CD14-positive monocyte (primary cell): ENCODE measurements at regions not wholly inside any gene's neighbourhood (a gene's known extent, or its start where the extent isn't known, plus 50 kb on each side); places are given as distances from the start of the nearest gene placed in this dataset.

Experiments
- DNase-seq, 3 donors: peaks; one replicate each; pipeline ENCODE4 v3.0.0-alpha.2; 2011 to 2022
- H2AFZ ChIP-seq: 2 replicates; pipeline ENCODE4 v1.6.0; 2012; ENCODE audit warnings: mild to moderate bottlenecking, low read depth, low read length, inconsistent platforms; ENCODE audit not compliant: insufficient read depth, poor library complexity, severe bottlenecking
- H3K27ac ChIP-seq, 2 donors: 1 replicate in 1 of 2; 2 replicates in 1 of 2; pipeline ENCODE4 v1.5.1; 2012 to 2013; ENCODE audit warnings: low read length in 2 of 2, control low read depth in 1 of 2, inconsistent platforms in 1 of 2, low read depth in 1 of 2, mild to moderate bottlenecking in 1 of 2
- H3K27me3 ChIP-seq, 2 donors: one replicate each; pipeline versions ENCODE4 v1.6.0 to v1.6.1; 2011 to 2013; ENCODE audit warnings: low read length in 2 of 2; ENCODE audit not compliant: control insufficient read depth in 2 of 2, insufficient read depth in 2 of 2
- H3K36me3 ChIP-seq, 2 donors: replicated peaks in 1 of 2; 1 replicate in 1 of 2; 2 replicates in 1 of 2; pipeline versions ENCODE4 v1.5.1 to v1.6.1; 2012 to 2013; ENCODE audit warnings: low read length in 2 of 2, control low read depth in 1 of 2, inconsistent platforms in 1 of 2, mild to moderate bottlenecking in 1 of 2; ENCODE audit not compliant: insufficient read depth in 2 of 2, control insufficient read depth in 1 of 2
- H3K4me1 ChIP-seq, 2 donors: 1 replicate in 1 of 2; 2 replicates in 1 of 2; pipeline versions ENCODE4 v1.5.1 to v1.6.1; 2012 to 2013; ENCODE audit warnings: low read length in 2 of 2, control low read depth in 1 of 2, inconsistent platforms in 1 of 2, mild to moderate bottlenecking in 1 of 2, moderate library complexity in 1 of 2; ENCODE audit not compliant: insufficient read depth in 2 of 2, control insufficient read depth in 1 of 2
- H3K4me2 ChIP-seq: replicated peaks from 2 replicates; pipeline ENCODE3; 2012; ENCODE audit warnings: low read length, moderate library complexity, mild to moderate bottlenecking; ENCODE audit not compliant: poor library complexity, severe bottlenecking; ENCODE audit errors: extremely low read depth
- H3K4me3 ChIP-seq, 3 experiments: fragments of 200-600 bp in 1 of 3; sonication (generic) in 1 of 3; replicated peaks in 1 of 3; 1 replicate in 2 of 3; 2 replicates in 1 of 3; pipeline ENCODE4 v1.5.1; 2011 to 2013; ENCODE audit warnings: low read length in 3 of 3, mild to moderate bottlenecking in 3 of 3, control low read depth in 2 of 3, low read depth in 2 of 3, inconsistent platforms in 1 of 3, moderate library complexity in 1 of 3
- H3K79me2 ChIP-seq: 2 replicates; pipeline ENCODE4 v1.6.0; 2012; ENCODE audit warnings: mild to moderate bottlenecking, control low read depth, inconsistent platforms, low read length, moderate library complexity; ENCODE audit not compliant: insufficient read depth
- H3K9ac ChIP-seq: 2 replicates; pipeline ENCODE4 v1.6.0; 2017; ENCODE audit warnings: low read length, mild to moderate bottlenecking; ENCODE audit not compliant: insufficient read depth, poor library complexity, severe bottlenecking
- H3K9me3 ChIP-seq, 2 donors: replicated peaks in 1 of 2; 1 replicate in 1 of 2; 2 replicates in 1 of 2; pipeline versions ENCODE4 v1.5.1 to v1.6.1; 2012 to 2013; ENCODE audit warnings: low read length in 2 of 2, control low read depth in 1 of 2; ENCODE audit not compliant: control insufficient read depth in 1 of 2, insufficient read depth in 1 of 2
- H4K20me1 ChIP-seq: 2 replicates; pipeline ENCODE4 v1.6.0; 2012; ENCODE audit warnings: mild to moderate bottlenecking, low read length, control low read depth, moderate library complexity; ENCODE audit not compliant: insufficient read depth
- H3K27ac Mint-ChIP-seq, 7 donors: one replicate each; pipeline ENCODE4 v1.8.0; 2020; ENCODE audit warnings: mild to moderate bottlenecking in 7 of 7, mixed read lengths in 7 of 7, moderate library complexity in 6 of 7, inconsistent platforms in 2 of 7
- H3K27me3 Mint-ChIP-seq, 3 donors: one replicate each; pipeline ENCODE4 v1.8.0; 2021 to 2022; ENCODE audit warnings: low read depth in 3 of 3, mild to moderate bottlenecking in 3 of 3, mixed read lengths in 3 of 3, moderate library complexity in 3 of 3, inconsistent platforms in 1 of 3
- H3K36me3 Mint-ChIP-seq, 2 donors: one replicate each; pipeline ENCODE4 v1.8.0; 2020; ENCODE audit warnings: mixed read lengths in 2 of 2, inconsistent platforms in 1 of 2, mild to moderate bottlenecking in 1 of 2
- H3K4me1 Mint-ChIP-seq: one replicate; pipeline ENCODE4 v1.8.0; 2020; ENCODE audit warnings: mild to moderate bottlenecking, mixed read lengths
- H3K4me3 Mint-ChIP-seq, 2 donors: one replicate each; pipeline ENCODE4 v1.8.0; 2020; ENCODE audit warnings: mild to moderate bottlenecking in 2 of 2, mixed read lengths in 2 of 2, moderate library complexity in 1 of 2
- H3K9me3 Mint-ChIP-seq, 7 donors: one replicate each; pipeline ENCODE4 v1.8.0; 2020 to 2022; ENCODE audit warnings: mixed read lengths in 7 of 7, mild to moderate bottlenecking in 6 of 7, moderate library complexity in 6 of 7, inconsistent platforms in 2 of 7
- WGBS: methylation state at CpG from one replicate; pipeline ENCODE4 v1.1.5; 2013; ENCODE audit warnings: missing lambda C conversion rate; ENCODE audit not compliant: insufficient coverage; 5-methylcytosine and 5-hydroxymethylcytosine counted together
- intact Hi-C, 2 donors: fragments of 100-400 bp; cut with micrococcal nuclease; formaldehyde crosslinking; loops; one replicate each; pipeline versions ENCODE4 v1.15.0 to v1.15.1; 2023
- TF ChIP-seq, protein P1 (sequence below): fragments of 200-600 bp; IDR thresholded peaks from one replicate; pipeline ENCODE4 v1.8.0; 2022; ENCODE audit warnings: antibody characterized with exemption, mild to moderate bottlenecking

DNA sequence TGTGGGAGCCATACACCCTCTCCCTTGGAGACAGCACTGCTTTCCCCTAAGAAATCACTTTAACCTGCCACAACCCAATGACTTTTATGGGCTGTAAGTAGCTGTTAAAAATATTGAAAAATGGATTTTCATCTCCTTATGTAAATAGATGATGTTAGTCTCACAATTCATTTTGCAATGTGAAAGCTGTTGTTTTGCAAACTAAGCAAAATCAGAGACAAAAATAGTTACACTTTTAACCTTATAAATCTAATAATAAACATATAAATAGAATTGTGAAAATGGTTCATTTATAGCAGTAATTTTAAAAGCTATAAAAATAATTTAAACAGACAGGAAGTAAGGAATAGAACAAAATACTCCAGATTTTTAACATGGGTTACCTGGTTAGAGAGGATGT is 268.8 kb upstream of the MAGI2 start:
- Histone ChIP-seq H3K27ac (no peak overlapping the region), H3K27me3 (no peaks in the 10 kb centered on the region), H3K4me2 (no peak overlapping the region), H3K9me3 (no peaks in the 10 kb centered on the region), H3K4me1 (no peaks in the 10 kb centered on the region), H3K4me3 (no peak overlapping the region), H3K79me2 (no peaks in the 10 kb centered on the region), H3K36me3 (no peaks in the 10 kb centered on the region), H3K9ac (no peak overlapping the region), H2AFZ (no peak overlapping the region), H4K20me1 (no peaks in the 10 kb centered on the region)
- no peak for DNase-seq
- Mint-ChIP-seq H3K27me3 (no peaks in the 10 kb centered on the region), H3K4me1 (no peaks in the 10 kb centered on the region), H3K36me3 (no peaks in the 10 kb centered on the region), H3K9me3 (peaks cover 0 to 1% (median 0%) of the 10 kb centered on the region in 7 donors), H3K27ac (no peak overlapping the region), H3K4me3 (no peak overlapping the region)
- intact Hi-C loops = no loop called here
- TF ChIP-seq, protein P1, sequence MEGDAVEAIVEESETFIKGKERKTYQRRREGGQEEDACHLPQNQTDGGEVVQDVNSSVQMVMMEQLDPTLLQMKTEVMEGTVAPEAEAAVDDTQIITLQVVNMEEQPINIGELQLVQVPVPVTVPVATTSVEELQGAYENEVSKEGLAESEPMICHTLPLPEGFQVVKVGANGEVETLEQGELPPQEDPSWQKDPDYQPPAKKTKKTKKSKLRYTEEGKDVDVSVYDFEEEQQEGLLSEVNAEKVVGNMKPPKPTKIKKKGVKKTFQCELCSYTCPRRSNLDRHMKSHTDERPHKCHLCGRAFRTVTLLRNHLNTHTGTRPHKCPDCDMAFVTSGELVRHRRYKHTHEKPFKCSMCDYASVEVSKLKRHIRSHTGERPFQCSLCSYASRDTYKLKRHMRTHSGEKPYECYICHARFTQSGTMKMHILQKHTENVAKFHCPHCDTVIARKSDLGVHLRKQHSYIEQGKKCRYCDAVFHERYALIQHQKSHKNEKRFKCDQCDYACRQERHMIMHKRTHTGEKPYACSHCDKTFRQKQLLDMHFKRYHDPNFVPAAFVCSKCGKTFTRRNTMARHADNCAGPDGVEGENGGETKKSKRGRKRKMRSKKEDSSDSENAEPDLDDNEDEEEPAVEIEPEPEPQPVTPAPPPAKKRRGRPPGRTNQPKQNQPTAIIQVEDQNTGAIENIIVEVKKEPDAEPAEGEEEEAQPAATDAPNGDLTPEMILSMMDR = no peak

DNA sequence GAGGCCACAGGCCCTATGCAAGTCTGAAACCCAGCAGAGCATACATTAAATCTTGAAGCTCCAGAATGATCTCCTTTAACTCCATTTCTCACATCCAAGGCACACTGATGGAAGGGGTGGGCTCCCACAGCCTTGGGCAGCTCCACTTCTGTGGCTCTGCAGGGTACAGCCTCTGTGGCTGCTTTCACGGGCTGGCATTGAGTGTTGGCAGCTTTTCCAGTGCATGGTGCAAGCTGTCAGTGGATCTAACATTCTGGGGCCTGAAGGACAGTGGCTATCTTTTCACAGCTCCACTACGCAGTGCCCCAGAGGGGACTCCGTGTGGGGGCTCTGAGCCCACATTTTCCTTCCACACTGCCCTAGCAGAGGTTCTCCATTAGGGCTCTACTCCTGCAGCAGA is 265.7 kb upstream of the MAGI2 start:
- Histone ChIP-seq H3K27me3 (no peaks in the 10 kb centered on the region), H2AFZ (no peak overlapping the region), H3K9ac (no peak overlapping the region), H4K20me1 (no peaks in the 10 kb centered on the region), H3K36me3 (no peaks in the 10 kb centered on the region), H3K4me3 (no peak overlapping the region), H3K4me2 (no peak overlapping the region), H3K27ac (no peak overlapping the region), H3K4me1 (no peaks in the 10 kb centered on the region), H3K9me3 (no peaks in the 10 kb centered on the region), H3K79me2 (no peaks in the 10 kb centered on the region)
- TF ChIP-seq, protein P1 = no peak
- H3K36me3 Mint-ChIP-seq = no peaks in the 10 kb centered on the region
- no peak for DNase-seq
- peaks cover 0 to 2% (median 0%) of the 10 kb centered on the region in 7 donors for H3K9me3 Mint-ChIP-seq
- H3K4me1 Mint-ChIP-seq = no peaks in the 10 kb centered on the region
- 100% methylated on average over 3 of the region's 3 CpGs for WGBS
- H3K27me3 Mint-ChIP-seq = no peaks in the 10 kb centered on the region
- no peak overlapping the region for H3K4me3 Mint-ChIP-seq
- intact Hi-C loops = loop anchor here in 1 of 2 donors (10.0 kb wide), 1 partner anchor 64 kb away; no protein-coding TSS in a partner anchor
- H3K27ac Mint-ChIP-seq = no peak overlapping the region
